ENCODE measurements at regions not wholly inside any gene's neighbourhood (a gene's known extent, or its start where the extent isn't known, plus 50 kb on each side); places are given as distances from the start of the nearest gene placed in this dataset.

DNA sequence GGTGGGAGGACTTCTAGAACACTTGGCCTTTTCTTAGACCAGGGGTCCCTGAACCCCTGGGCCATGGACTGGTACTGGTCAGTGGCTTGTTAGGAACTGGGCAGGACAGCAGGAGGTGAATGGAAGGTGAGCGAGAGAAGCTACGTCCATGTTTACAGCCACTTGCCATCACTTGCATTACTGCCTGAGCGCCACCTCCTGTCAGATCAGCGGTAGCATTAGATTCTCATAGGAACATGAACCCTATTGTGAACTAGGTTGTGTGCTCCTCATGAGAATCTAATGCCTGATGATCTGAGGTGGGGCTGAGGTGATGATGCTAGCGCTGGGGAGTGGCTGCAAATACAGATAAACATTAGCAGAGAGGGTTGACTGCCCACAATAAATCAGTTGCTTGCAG, 100.9 kb upstream of the IGFBP7 start:
- no peak for TF ChIP-seq ZEB2 (tag by site-specific recombination; IDR thresholded peaks at IDR 0.05)
- TF ChIP-seq, protein P1, sequence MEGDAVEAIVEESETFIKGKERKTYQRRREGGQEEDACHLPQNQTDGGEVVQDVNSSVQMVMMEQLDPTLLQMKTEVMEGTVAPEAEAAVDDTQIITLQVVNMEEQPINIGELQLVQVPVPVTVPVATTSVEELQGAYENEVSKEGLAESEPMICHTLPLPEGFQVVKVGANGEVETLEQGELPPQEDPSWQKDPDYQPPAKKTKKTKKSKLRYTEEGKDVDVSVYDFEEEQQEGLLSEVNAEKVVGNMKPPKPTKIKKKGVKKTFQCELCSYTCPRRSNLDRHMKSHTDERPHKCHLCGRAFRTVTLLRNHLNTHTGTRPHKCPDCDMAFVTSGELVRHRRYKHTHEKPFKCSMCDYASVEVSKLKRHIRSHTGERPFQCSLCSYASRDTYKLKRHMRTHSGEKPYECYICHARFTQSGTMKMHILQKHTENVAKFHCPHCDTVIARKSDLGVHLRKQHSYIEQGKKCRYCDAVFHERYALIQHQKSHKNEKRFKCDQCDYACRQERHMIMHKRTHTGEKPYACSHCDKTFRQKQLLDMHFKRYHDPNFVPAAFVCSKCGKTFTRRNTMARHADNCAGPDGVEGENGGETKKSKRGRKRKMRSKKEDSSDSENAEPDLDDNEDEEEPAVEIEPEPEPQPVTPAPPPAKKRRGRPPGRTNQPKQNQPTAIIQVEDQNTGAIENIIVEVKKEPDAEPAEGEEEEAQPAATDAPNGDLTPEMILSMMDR (tag by site-specific recombination; IDR thresholded peaks at IDR 0.05): no peak
- no peak for TF ChIP-seq ZNF416 (tag by site-specific recombination; IDR thresholded peaks at IDR 0.05)
- TF ChIP-seq ZNF274 (IDR thresholded peaks at IDR 0.05; ENCODE audit: low read length): no peak
- no peak for TF ChIP-seq ZNF274 (tag by site-specific recombination; IDR thresholded peaks at IDR 0.05; ENCODE audit: borderline replicate concordance)
- TF ChIP-seq YY1 (tag by site-specific recombination; IDR thresholded peaks at IDR 0.05): no peak
- no peak for TF ChIP-seq ZNF654 (tag by site-specific recombination; IDR thresholded peaks at IDR 0.05; ENCODE audit: low read depth)
- no peak for TF ChIP-seq ZNF660 (tag by site-specific recombination; IDR thresholded peaks at IDR 0.05)
- no peak for TF ChIP-seq TCF7L2 (IDR thresholded peaks at IDR 0.05; ENCODE audit: borderline replicate concordance, low read depth, low read length)
- TF ChIP-seq, protein P2, sequence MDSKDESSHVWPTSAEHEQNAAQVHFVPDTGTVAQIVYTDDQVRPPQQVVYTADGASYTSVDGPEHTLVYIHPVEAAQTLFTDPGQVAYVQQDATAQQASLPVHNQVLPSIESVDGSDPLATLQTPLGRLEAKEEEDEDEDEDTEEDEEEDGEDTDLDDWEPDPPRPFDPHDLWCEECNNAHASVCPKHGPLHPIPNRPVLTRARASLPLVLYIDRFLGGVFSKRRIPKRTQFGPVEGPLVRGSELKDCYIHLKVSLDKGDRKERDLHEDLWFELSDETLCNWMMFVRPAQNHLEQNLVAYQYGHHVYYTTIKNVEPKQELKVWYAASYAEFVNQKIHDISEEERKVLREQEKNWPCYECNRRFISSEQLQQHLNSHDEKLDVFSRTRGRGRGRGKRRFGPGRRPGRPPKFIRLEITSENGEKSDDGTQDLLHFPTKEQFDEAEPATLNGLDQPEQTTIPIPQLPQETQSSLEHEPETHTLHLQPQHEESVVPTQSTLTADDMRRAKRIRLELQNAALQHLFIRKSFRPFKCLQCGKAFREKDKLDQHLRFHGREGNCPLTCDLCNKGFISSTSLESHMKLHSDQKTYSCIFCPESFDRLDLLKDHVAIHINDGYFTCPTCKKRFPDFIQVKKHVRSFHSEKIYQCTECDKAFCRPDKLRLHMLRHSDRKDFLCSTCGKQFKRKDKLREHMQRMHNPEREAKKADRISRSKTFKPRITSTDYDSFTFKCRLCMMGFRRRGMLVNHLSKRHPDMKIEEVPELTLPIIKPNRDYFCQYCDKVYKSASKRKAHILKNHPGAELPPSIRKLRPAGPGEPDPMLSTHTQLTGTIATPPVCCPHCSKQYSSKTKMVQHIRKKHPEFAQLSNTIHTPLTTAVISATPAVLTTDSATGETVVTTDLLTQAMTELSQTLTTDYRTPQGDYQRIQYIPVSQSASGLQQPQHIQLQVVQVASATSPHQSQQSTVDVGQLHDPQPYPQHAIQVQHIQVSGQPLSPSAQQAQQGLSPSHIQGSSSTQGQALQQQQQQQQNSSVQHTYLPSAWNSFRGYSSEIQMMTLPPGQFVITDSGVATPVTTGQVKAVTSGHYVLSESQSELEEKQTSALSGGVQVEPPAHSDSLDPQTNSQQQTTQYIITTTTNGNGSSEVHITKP (tag by site-specific recombination; IDR thresholded peaks at IDR 0.05): no peak
- TF ChIP-seq, protein P3, sequence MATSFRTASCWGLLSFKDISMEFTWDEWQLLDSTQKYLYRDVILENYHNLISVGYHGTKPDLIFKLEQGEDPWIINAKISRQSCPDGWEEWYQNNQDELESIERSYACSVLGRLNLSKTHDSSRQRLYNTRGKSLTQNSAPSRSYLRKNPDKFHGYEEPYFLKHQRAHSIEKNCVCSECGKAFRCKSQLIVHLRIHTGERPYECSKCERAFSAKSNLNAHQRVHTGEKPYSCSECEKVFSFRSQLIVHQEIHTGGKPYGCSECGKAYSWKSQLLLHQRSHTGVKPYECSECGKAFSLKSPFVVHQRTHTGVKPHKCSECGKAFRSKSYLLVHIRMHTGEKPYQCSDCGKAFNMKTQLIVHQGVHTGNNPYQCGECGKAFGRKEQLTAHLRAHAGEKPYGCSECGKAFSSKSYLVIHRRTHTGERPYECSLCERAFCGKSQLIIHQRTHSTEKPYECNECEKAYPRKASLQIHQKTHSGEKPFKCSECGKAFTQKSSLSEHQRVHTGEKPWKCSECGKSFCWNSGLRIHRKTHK (tag by site-specific recombination; IDR thresholded peaks at IDR 0.05): no peak
- no peak for TF ChIP-seq ZNF146 (tag by site-specific recombination; IDR thresholded peaks at IDR 0.05)
- TF ChIP-seq ZNF585B (tag by site-specific recombination; IDR thresholded peaks at IDR 0.05): no peak
